Fibroblast of villous mesenchyme (primary cell): ENCODE measurements at regions not wholly inside any gene's neighbourhood (a gene's known extent, or its start where the extent isn't known, plus 50 kb on each side); places are given as distances from the start of the nearest gene placed in this dataset.

Source experiments
- DNase-seq: peaks from one replicate; pipeline ENCODE4 v3.0.0-alpha.2; 2010; ENCODE audit warnings: low read depth
- H3K4me3 ChIP-seq: 2 replicates; pipeline ENCODE4 v1.5.1; 2011; ENCODE audit warnings: low read depth, mild to moderate bottlenecking, low read length
- TF ChIP-seq, protein P1 (sequence below): IDR thresholded peaks from 2 replicates; pipeline ENCODE4 v1.5.1; 2012; ENCODE audit warnings: low read depth, mild to moderate bottlenecking, low read length; ENCODE audit not compliant: insufficient read depth

DNA sequence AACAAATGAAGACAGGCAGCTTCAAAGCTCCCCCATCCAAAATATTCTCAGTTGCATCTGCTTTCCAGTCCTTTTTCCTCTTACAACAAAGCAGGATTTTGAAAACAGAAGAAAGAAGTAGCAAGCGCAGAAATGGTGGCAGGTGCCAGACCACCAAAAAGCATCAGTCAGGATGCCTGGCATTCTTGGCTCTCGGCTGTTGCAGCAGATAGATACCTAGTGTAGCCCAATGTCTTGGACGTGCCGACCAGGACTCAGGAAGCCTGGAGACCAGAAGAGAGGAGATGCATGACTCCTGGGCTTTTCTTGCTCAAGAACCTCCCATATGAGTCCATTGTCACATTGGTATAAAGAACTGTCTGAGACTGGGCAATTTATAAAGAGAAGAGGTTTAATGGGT is 115.2 kb downstream of the RAB18 start:
- DNase-seq, result no peak
- no peak overlapping the region for H3K4me3 ChIP-seq
- TF ChIP-seq, protein P1, sequence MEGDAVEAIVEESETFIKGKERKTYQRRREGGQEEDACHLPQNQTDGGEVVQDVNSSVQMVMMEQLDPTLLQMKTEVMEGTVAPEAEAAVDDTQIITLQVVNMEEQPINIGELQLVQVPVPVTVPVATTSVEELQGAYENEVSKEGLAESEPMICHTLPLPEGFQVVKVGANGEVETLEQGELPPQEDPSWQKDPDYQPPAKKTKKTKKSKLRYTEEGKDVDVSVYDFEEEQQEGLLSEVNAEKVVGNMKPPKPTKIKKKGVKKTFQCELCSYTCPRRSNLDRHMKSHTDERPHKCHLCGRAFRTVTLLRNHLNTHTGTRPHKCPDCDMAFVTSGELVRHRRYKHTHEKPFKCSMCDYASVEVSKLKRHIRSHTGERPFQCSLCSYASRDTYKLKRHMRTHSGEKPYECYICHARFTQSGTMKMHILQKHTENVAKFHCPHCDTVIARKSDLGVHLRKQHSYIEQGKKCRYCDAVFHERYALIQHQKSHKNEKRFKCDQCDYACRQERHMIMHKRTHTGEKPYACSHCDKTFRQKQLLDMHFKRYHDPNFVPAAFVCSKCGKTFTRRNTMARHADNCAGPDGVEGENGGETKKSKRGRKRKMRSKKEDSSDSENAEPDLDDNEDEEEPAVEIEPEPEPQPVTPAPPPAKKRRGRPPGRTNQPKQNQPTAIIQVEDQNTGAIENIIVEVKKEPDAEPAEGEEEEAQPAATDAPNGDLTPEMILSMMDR, result no peak

DNA sequence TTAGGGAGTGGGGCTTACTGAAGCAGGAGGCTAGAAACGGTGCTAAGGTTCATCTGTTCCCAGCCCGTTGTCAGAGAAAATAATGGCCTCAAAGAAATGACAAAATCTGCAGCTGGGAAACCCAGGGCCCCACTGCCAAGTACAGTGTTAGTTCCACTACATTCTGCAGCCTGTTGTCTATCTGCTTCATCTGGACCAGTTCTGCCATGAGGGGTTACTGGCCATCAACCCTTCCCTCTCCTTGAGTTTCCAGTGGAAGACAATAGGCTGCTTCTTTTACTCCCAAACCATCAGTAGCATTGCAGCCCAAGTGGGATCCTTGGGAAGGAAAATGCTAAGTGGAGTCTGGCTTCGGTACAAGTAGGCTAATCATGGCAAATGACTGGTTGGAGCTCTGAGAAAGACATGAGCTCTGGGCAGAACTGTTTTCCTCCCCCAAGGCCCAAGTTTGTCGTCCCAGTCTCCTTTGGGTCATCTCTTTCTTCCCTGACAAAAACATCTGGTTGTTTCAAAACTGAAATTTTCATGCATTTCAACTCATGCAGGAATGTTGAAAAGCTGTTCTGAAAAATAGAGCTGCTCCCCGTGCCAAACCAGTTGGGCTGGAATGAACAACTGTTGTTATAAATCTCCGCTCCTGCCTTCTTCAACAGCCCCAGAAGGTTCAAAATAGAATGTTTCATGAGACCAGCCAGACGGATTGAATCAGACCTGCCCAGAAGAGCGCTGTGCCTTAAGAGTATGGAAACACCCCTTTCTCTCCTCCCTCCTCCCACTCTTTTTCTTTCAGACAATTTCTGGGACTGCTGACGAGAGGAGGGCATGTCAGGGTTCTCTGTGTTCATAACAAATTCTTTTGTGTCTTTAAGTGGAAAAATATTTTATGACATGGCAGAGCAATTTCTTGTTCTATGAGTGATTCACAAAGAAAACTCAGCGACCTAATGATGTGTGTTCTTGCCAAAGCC is 116.6 kb downstream of the RAB18 start:
- TF ChIP-seq, protein P1, result no peak
- DNase-seq, result peak; percentile 74
- no peak overlapping the region for H3K4me3 ChIP-seq

DNA sequence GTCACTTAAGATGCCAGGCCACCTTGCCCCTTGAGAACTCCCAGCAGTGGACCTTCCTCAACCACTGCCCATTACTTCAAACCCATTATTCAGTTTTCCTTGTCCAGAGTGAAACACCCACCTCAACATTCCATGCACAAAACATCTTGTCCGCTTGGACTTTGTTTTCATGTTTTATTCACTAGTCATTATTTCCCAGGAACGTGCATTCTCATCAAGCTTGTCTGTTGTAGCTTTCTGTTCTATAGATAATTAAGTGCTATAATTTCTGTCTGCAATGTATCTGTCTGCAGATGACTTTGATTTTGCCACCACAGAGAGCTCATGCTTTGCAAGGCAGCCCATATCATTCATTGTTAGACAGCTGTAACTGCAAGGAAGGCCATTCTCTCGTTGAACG is 117.4 kb downstream of the RAB18 start:
- no peak overlapping the region for H3K4me3 ChIP-seq
- TF ChIP-seq, protein P1, result no peak
- peak; percentile 25 for DNase-seq

DNA sequence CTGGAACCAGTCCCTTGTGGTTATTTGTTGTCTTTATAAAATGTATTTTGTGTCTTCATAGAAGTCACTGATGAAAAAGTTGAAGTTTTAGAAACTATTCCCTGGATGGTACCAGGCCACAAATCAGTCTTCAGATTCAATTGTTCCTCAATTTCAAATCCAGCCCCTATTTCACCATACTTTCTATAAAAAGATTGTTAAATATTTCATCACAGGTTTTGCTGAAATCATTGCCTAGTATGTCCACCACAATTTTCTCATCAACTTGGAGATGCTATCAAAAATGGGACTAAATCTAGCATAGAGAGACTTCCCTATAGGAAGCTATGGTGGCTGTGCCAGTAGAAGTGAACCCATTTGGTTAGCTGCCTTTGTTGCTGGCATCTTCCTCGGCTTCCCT is 118.5 kb downstream of the RAB18 start:
- no peak for DNase-seq
- no peak overlapping the region for H3K4me3 ChIP-seq
- TF ChIP-seq, protein P1, result no peak
